Activated T-cell treated with anti-CD3 and anti-CD28 coated beads, Interleukin-2, amount 50 U/mL, for 4 hours (primary cell): ENCODE measurements at regions not wholly inside any gene's neighbourhood (a gene's known extent, or its start where the extent isn't known, plus 50 kb on each side); places are given as distances from the start of the nearest gene placed in this dataset.
A peak's percentile ranks its signal among the peaks of the same experiment; 100 is the strongest.

Experiments used
- ATAC-seq, 2 donors: fragments of 200-7000 bp; cut with Tn5 transposase; one replicate each; pipeline ENCODE4 v1.10.0; 2021
- DNase-seq: peaks from one replicate; pipeline ENCODE4 v3.0.0-alpha.2; 2020
- H3K27me3 Mint-ChIP-seq: one replicate; pipeline ENCODE4 v1.8.0; 2021; ENCODE audit warnings: low read depth, mixed read lengths
- H3K36me3 Mint-ChIP-seq: one replicate; pipeline ENCODE4 v1.8.0; 2022; ENCODE audit warnings: mixed read lengths; ENCODE audit not compliant: insufficient read depth
- H3K4me1 Mint-ChIP-seq: one replicate; pipeline ENCODE4 v1.8.0; 2021; ENCODE audit warnings: low read depth, mixed read lengths
- H3K4me3 Mint-ChIP-seq: one replicate; pipeline ENCODE4 v1.8.0; 2021; ENCODE audit warnings: mild to moderate bottlenecking, moderate library complexity, mixed read lengths
- H3K9me3 Mint-ChIP-seq: one replicate; pipeline ENCODE4 v1.8.0; 2021; ENCODE audit warnings: mixed read lengths

- H3K27me3 Mint-ChIP-seq: no peaks in the 10 kb centered on the region
- H3K4me3 Mint-ChIP-seq: no peak overlapping the region
- no peaks in the 10 kb centered on the region for H3K36me3 Mint-ChIP-seq
- ATAC-seq: no peak
- H3K9me3 Mint-ChIP-seq: no peaks in the 10 kb centered on the region
- DNase-seq: no peak
- peaks cover 6% of the 10 kb centered on the region for H3K4me1 Mint-ChIP-seq
These were observed 107.7 kb downstream of the FAM53A start for GRCh38 chr4:1576304-1576960.

GRCh38 chr4:1575418-1576303 lies 108.5 kb downstream of the FAM53A start:
- no peaks in the 10 kb centered on the region for H3K36me3 Mint-ChIP-seq
- ATAC-seq (no peak), DNase-seq (no peak)
- H3K4me1 Mint-ChIP-seq: peaks cover 3% of the 10 kb centered on the region
- H3K4me3 Mint-ChIP-seq: no peak overlapping the region
- no peaks in the 10 kb centered on the region for H3K27me3 Mint-ChIP-seq
- H3K9me3 Mint-ChIP-seq: no peaks in the 10 kb centered on the region

DNA sequence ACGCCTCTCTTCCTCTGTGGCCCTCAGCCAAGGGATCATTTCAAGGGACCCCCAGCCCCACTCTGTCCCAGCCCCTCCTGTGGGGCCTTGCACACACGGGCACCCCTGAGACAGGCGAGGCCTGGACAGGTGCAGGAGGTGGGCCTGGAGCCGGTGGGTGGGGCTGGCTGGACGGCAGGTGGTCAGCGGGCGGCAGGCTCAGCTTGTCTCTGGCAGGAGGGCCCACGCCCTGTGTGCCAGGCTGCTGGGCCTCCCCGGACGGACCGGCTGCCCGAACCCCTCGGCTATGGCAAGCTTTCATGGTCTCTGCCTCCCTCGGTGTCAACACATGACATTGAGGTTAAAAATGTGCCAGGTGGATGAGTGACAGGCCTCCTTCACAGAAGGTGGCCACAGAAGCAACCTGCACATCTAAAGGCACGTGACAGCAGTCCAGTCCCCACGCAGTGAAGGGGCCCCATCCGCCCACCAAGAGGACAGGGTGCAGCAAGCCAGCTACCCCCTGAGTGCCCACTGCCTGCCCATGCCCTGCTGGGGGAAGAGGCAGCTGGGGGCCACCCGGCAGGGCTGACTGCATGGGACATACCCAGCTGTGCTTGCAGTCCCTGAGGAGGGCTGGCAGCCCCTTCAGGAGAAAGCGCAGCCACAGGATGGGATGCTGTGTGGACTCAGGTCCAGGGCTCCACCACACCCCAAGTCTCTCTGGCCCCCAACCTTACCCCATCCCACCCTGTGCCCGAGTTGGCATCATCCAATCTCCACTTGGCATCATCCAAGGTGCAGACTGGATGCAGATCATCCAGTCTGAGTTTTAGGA lies 109.3 kb downstream of the FAM53A start:
- ATAC-seq (no peak), DNase-seq (no peak)
- Mint-ChIP-seq H3K4me1 (peaks cover 3% of the 10 kb centered on the region), H3K4me3 (no peak overlapping the region), H3K36me3 (no peaks in the 10 kb centered on the region), H3K9me3 (no peaks in the 10 kb centered on the region), H3K27me3 (no peaks in the 10 kb centered on the region)

DNA sequence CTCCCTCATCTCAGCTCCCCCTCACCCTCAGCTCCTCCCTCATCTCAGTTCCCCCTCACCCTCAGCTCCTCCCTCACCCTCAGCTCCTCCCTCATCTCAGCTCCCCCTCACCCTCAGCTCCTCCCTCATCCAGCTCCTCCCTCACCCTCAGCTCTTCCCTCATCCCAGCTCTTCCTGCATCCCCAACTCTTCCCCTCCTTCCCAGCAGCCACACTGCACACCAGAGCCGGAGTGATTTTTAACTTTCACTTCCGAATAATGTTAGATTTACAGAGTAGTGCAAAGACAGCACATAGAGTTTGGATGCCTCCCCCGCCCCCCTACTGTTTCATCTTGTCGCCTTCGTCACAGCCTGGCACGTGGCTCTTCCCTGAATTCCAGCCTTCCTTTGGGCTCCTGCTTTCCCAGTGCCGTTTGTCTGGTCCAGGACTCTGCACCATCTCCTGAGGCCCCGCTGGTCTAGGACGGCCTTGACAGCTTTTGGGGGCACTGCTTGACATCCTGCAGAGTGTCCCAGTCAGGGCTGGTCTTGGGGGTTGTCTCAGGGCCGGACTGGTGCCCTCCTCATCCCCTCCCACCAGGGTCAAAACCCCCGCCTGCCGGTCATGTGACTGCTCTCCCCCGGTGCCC lies 110.2 kb downstream of the FAM53A start:
- no peak for DNase-seq
- Mint-ChIP-seq H3K9me3 (no peaks in the 10 kb centered on the region), H3K36me3 (no peaks in the 10 kb centered on the region), H3K27me3 (no peaks in the 10 kb centered on the region), H3K4me1 (peaks cover 3% of the 10 kb centered on the region), H3K4me3 (no peak overlapping the region)
- ATAC-seq: no peak

DNA sequence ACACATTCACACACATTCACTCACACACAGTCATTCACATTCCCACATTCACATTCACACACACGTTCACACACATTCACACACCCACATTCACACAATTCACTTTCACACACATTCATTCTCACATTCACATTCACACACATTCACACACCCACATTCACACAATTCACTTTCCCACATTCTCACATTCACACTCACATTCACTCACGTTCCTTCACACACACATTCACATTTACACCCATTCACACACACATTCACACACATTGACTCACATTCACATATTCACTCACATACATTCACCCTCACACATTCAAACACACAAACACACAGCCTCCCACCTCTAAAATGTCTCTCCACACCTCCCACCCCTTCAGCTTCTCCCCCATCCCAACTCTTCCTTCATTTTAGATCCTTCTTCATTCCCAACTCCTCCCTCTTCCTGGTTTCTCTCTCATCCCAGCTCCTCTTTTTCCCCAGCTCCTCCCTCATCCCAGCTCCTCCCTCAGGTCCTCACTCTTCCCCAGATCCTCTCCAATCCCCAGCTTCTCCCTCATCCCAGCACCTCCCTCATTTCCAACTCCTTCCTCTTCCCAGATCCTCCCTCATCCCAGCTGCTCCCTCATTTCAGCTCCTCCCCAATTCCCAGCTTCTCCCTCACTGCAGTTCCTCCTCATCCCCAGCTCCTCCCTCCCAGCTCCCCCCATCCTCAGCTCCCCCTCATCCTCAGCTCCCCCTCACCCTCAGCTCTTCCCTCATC lies 111.0 kb downstream of the FAM53A start:
- H3K9me3 Mint-ChIP-seq: no peaks in the 10 kb centered on the region
- no peaks in the 10 kb centered on the region for H3K36me3 Mint-ChIP-seq
- ATAC-seq (no peak), DNase-seq (no peak)
- peaks cover 3% of the 10 kb centered on the region for H3K4me1 Mint-ChIP-seq
- no peak overlapping the region for H3K4me3 Mint-ChIP-seq
- no peaks in the 10 kb centered on the region for H3K27me3 Mint-ChIP-seq

DNA sequence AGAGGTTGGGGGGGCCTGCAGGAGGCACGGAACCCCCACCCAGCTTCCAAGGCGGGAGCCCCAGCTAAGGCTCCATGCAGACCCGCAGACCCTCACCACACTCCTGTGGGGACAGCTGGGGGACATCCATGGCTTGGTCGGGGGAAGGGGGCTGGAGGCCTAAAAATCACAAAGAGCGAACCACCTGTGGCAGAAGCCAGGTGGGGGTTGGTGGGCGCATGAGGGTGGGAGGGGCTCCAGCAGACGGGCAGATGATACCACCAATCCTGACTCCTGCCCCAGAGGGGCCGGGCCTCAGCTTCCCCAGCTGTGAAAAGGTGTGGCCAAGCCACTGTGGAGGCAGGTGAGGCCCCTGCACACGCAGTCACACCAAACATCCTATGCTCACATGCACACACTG lies 111.6 kb downstream of the FAM53A start:
- Mint-ChIP-seq H3K4me3 (no peak overlapping the region), H3K4me1 (peaks cover 3% of the 10 kb centered on the region), H3K9me3 (no peaks in the 10 kb centered on the region), H3K27me3 (no peaks in the 10 kb centered on the region), H3K36me3 (no peaks in the 10 kb centered on the region)
- no peak for DNase-seq
- ATAC-seq: peak in 1 of 2 donors; percentile 23

GRCh38 chr4:1572010-1572385 lies 112.1 kb downstream of the FAM53A start:
- peaks cover 3% of the 10 kb centered on the region for H3K4me1 Mint-ChIP-seq
- no peaks in the 10 kb centered on the region for H3K27me3 Mint-ChIP-seq
- H3K36me3 Mint-ChIP-seq: no peaks in the 10 kb centered on the region
- H3K9me3 Mint-ChIP-seq: no peaks in the 10 kb centered on the region
- no peak for ATAC-seq
- no peak overlapping the region for H3K4me3 Mint-ChIP-seq
- DNase-seq: no peak

GRCh38 chr4:1571165-1572009 lies 112.7 kb downstream of the FAM53A start:
- H3K27me3 Mint-ChIP-seq: no peaks in the 10 kb centered on the region
- no peaks in the 10 kb centered on the region for H3K36me3 Mint-ChIP-seq
- no peak for ATAC-seq
- H3K4me3 Mint-ChIP-seq: no peak overlapping the region
- H3K4me1 Mint-ChIP-seq: peaks cover 3% of the 10 kb centered on the region
- H3K9me3 Mint-ChIP-seq: no peaks in the 10 kb centered on the region
- no peak for DNase-seq

DNA sequence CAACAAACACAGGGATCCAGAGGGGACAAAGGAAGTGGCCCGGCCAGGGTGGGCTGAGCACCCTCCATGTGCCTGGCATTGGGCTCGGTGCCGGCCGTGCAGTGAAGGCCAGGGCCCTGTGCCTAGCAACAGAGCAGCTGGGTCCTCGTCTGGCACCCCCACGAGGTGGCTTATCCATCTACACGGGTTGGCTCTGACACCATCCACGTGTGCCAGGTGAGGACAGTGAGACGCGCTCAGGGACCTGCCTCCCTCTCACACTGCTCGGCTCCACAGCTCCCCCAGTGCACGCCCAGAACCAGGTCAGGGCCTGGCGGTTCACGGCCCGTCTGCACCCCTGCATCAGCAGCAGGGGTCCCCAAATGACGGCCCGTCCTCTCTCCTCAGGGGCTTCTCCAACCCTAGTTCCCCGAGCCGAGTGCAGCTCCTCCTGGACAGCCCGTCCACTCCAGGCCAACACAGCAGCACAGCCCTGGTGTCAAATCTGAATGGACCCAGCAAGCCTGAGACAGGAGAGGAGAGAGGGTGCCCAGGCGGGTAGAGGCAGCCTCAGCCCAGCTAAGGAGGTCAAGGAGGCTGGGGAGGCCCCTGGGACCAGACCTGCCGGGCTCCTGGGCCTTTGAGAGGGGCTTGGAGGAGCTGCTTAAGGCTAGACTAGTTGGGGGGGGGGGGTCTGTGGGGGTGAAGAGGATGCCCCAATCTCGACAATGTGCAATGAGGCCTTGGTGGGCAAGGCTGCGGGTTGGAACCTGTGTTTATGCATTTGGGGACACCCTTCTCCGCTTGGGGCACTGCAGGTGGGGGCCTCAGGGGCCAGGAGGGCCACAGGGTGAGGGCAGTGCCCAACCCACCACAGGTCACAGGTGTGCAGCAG lies 113.6 kb downstream of the FAM53A start:
- Mint-ChIP-seq H3K4me3 (no peak overlapping the region), H3K36me3 (no peaks in the 10 kb centered on the region), H3K9me3 (no peaks in the 10 kb centered on the region), H3K4me1 (peaks cover 3% of the 10 kb centered on the region), H3K27me3 (no peaks in the 10 kb centered on the region)
- DNase-seq (no peak), ATAC-seq (no peak)

DNA sequence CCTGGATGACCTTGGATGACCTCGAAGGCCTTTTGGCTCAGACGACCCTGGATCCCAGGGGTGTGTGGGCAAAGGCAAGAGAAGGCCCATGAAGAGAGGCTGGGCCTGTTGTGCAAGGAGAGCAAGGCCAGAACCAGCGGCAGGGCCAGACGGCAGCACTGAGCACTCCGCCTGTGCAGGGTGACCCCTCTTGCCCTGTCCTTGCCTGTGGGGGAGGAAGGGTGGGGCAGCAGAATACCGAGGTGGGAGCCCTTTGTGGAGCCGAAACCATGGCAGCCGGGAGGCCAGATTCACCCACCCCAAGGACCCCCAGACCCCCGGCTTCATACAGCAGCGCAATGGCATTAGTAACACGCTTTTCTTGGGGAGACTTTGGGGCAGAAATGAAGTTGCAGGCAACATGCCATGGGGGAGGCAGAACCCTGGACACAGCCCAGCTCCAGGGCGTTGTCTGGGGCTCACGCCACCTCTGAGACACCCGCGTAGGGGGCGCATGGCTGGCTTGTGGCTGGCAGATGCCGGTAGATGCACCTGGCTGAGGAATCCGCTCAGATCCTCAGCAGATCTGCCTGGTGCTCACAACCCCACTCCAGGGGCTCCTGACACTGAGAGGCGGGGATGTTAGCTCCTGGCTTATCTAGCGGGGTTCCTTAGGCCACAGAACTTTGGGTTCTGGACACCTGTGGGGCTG lies 114.5 kb downstream of the FAM53A start:
- no peak for ATAC-seq
- H3K36me3 Mint-ChIP-seq: no peaks in the 10 kb centered on the region
- no peak for DNase-seq
- peaks cover 3% of the 10 kb centered on the region for H3K4me1 Mint-ChIP-seq
- H3K4me3 Mint-ChIP-seq: no peak overlapping the region
- no peaks in the 10 kb centered on the region for H3K27me3 Mint-ChIP-seq
- no peaks in the 10 kb centered on the region for H3K9me3 Mint-ChIP-seq

GRCh38 chr4:1568855-1569460 lies 115.2 kb downstream of the FAM53A start:
- H3K27me3 Mint-ChIP-seq: peaks cover 2% of the 10 kb centered on the region
- ATAC-seq (no peak), DNase-seq (no peak)
- H3K9me3 Mint-ChIP-seq: no peaks in the 10 kb centered on the region
- H3K4me3 Mint-ChIP-seq: no peak overlapping the region
- H3K4me1 Mint-ChIP-seq: peaks cover 3% of the 10 kb centered on the region
- no peaks in the 10 kb centered on the region for H3K36me3 Mint-ChIP-seq
